ENCODE measurements at regions not wholly inside any gene's neighbourhood (a gene's known extent, or its start where the extent isn't known, plus 50 kb on each side); places are given as distances from the start of the nearest gene placed in this dataset.

DNA sequence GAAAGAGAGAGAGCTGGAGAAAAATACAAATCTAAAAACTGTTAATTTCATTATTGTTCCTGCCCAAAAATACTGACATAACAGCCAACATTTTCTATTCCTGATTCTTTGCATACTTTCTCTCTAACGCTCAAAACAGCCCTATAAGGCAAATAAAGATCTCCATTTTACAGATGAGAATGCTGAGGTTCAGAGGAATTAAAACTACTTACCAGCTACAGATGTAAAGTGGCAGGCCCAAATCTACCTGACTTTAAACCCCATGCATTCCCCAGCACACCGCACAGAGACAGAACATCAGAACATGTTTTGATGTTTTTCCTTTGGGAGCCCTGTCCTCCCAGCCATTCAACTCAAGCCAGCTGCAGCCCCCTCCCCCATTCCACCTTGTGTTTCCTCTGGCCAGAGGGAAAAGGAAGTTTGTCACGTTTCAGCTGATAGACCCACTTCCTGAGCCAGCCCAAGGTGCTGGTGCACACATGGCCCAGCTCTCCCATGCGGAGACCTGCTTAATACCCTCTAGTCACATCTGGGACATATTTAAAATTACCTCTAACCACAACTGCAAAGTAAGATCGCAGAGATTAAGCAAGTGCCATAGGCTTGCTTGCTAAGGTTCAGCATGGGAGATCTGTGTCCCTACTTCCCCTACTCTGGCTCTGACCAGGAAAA lies 133.1 kb upstream of the NFIA start:
- TF ChIP-seq CTCF (IDR thresholded peaks at IDR 0.05) (no peak), POLR2A (IDR thresholded peaks at IDR 0.05) (no peak)

Measured in breast epithelium (tissue), 3 donors.